Left renal cortex interstitium (tissue), 4 donors: ENCODE measurements at regions not wholly inside any gene's neighbourhood (a gene's known extent, or its start where the extent isn't known, plus 50 kb on each side); places are given as distances from the start of the nearest gene placed in this dataset.

ENCODE experiments used
- DNase-seq, 4 donors: peaks; one replicate each; pipeline ENCODE4 v3.0.0-alpha.2; 2013; ENCODE audit warnings: low read depth in 4 of 4, low spot score in 2 of 4, missing footprints in 1 of 4

- no peak for DNase-seq
Observed at GRCh38 chr7:12779947-12780346, 92.5 kb downstream of the ARL4A start.

GRCh38 chr7:12783421-12784095 is 96.1 kb downstream of the ARL4A start:
- DNase-seq = no peak

GRCh38 chr7:12785473-12785872 is 98.0 kb downstream of the ARL4A start:
- no peak for DNase-seq

- DNase-seq = no peak
Observed at GRCh38 chr7:12786494-12786893, 99.1 kb downstream of the ARL4A start.

- DNase-seq = no peak
Observed at GRCh38 chr7:12788171-12788570, 100.7 kb downstream of the ARL4A start.

GRCh38 chr7:12788591-12788990 is 101.2 kb downstream of the ARL4A start:
- no peak for DNase-seq

GRCh38 chr7:12794722-12795302 is 107.4 kb downstream of the ARL4A start:
- DNase-seq = no peak

GRCh38 chr7:12796397-12797127 is 109.1 kb downstream of the ARL4A start:
- DNase-seq = no peak

- no peak for DNase-seq
Observed at GRCh38 chr7:12800486-12800885, 113.1 kb downstream of the ARL4A start.

GRCh38 chr7:12801107-12801506 is 113.7 kb downstream of the ARL4A start:
- DNase-seq = no peak

- DNase-seq = no peak
Observed at GRCh38 chr7:12802070-12802469, 114.6 kb downstream of the ARL4A start.

GRCh38 chr7:12803542-12803941 is 116.1 kb downstream of the ARL4A start:
- DNase-seq = no peak

- DNase-seq = no peak
Observed at GRCh38 chr7:12805518-12805928, 118.1 kb downstream of the ARL4A start.

- DNase-seq = no peak
Observed at GRCh38 chr7:12805957-12806356, 118.5 kb downstream of the ARL4A start.

- no peak for DNase-seq
Observed at GRCh38 chr7:12809476-12809875, 122.0 kb downstream of the ARL4A start.

- no peak for DNase-seq
Observed at GRCh38 chr7:12812111-12812510, 124.7 kb downstream of the ARL4A start.

- DNase-seq = no peak
Observed at GRCh38 chr7:12814107-12814506, 126.7 kb downstream of the ARL4A start.

GRCh38 chr7:12814828-12815227 is 127.4 kb downstream of the ARL4A start:
- DNase-seq = no peak

GRCh38 chr7:12815426-12815825 is 128.0 kb downstream of the ARL4A start:
- DNase-seq = no peak

GRCh38 chr7:12815871-12816270 is 128.4 kb downstream of the ARL4A start:
- DNase-seq = no peak

- no peak for DNase-seq
Observed at GRCh38 chr7:12820777-12821176, 133.3 kb downstream of the ARL4A start.

- no peak for DNase-seq
Observed at GRCh38 chr7:12821746-12822145, 134.3 kb downstream of the ARL4A start.
